Heart left ventricle (tissue), 13 donors: ENCODE measurements at regions not wholly inside any gene's neighbourhood (a gene's known extent, or its start where the extent isn't known, plus 50 kb on each side); places are given as distances from the start of the nearest gene placed in this dataset.

Experiments
- CTCF ChIP-seq, 12 donors: fragments of 200-600 bp; sonication (generic) in 4 of 12; IDR thresholded peaks; one replicate each; pipeline versions ENCODE4 v1.5.0 to v1.8.0; 2018 to 2022; ENCODE audit warnings: antibody characterized with exemption in 12 of 12, mild to moderate bottlenecking in 5 of 12
- POLR2A ChIP-seq, 2 donors: fragments of 450-650 bp; IDR thresholded peaks; one replicate each; pipeline ENCODE4 v1.6.1; 2017; ENCODE audit warnings: antibody characterized with exemption in 2 of 2, mild to moderate bottlenecking in 2 of 2, moderate library complexity in 2 of 2
- donor health status: ischemic (EF 13 %, LVEDD 7.1; RV severe dilation, severe dysfunction).
- donor health status: DM: no; HTN: yes; CAD: no.
- donor health status: DM: no; HTN: no; CAD: no.
- donor health status: ischemic (EF 25% LVEDD 6.9; RV normal size, moderate dysfunction).
- donor health status: ischemic (EF 25% LVEDD 5.7; RV mildly dilated, moderate dysfunction).
- donor health status: ischemic (EF 35%, LVEDD 5.7; RV mildly dilated, moderate dysfunction).
- donor health status: nonischemic (EF 11% LVEDD 7.7; RV severe dilation, severe dysfunction).
- donor health status: DM: yes; HTN: yes; CAD: no.
- donor health status: PGD.
- donor health status: ischemic (EF 29% LVEDD 5.4; RV normal size, mild dysfunction).
- donor health status: nonischemic (EF 23%, LVEDD 6.1; RV moderate dilation, normal function).

- no peak for TF ChIP-seq POLR2A (IDR thresholded peaks at IDR 0.05)
- TF ChIP-seq CTCF (IDR thresholded peaks at IDR 0.05) = no peak
Measured at GRCh38 chr4:20639346-20639745, 60.9 kb upstream of the PACRGL start.
